K562 (cell line): ENCODE measurements at regions not wholly inside any gene's neighbourhood (a gene's known extent, or its start where the extent isn't known, plus 50 kb on each side); places are given as distances from the start of the nearest gene placed in this dataset.

Experiments
- ATAC-seq: fragments of 200-7000 bp; cut with Tn5 transposase; 3 replicates; pipeline ENCODE4 v1.9.1; 2020; ENCODE audit warnings: moderate library complexity
- BruUV-seq: library from RNA; stranded (reverse); fragments of 400-500 nt; replicated peaks from 2 replicates; lab custom pipeline; 2021; lab: Mats Ljungman, UMichigan
- CTCF ChIA-PET: fragments of 300-600 bp; formaldehyde crosslinking; extraction: SDS; loops from one replicate; lab custom pipeline; 2021; ENCODE audit warnings: low intra/inter-chr PET ratio; lab: Yijun Ruan, JAX
- POLR2A ChIA-PET: fragments of 300-600, 350-650 bp; sonication (Branson Sonifier 250); formaldehyde crosslinking; extraction: SDS; loops from one replicate; lab custom pipeline; 2021; ENCODE audit warnings: antibody characterized with exemption, inconsistent platforms; lab: Yijun Ruan, JAX
- DNase-seq, 4 experiments: peaks; one replicate each; pipeline versions ENCODE4 v3.0.0 to v3.0.0-alpha.2; 2011 to 2018; ENCODE audit warnings: low spot score in 3 of 4, mixed read lengths in 3 of 4; ENCODE audit errors: extremely low read depth in 1 of 4
- FAIRE-seq: peaks from 2 replicates; lab custom pipeline; 2011; peaks lifted over from hg19 to GRCh38; lab: Jason Lieb, UNC
- H2AFZ ChIP-seq: 2 replicates; pipeline ENCODE4 v1.6.0; 2011; ENCODE audit warnings: low read depth, low read length, control low read depth, inconsistent platforms
- H3K27ac ChIP-seq: fragments of 200-600 bp; 3 replicates; pipeline ENCODE4 v1.8.0; 2011; ENCODE audit warnings: low read depth, mild to moderate bottlenecking, control low read depth, inconsistent platforms, low read length, moderate library complexity, mixed read lengths; ENCODE audit errors: extremely low read depth
- H3K27me3 ChIP-seq, 2 experiments: fragments of 300-600 bp in 1 of 2; 2 replicates in 1 of 2; 3 replicates in 1 of 2; pipeline versions ENCODE4 v1.6.0 to v1.8.0; 2011; ENCODE audit warnings: inconsistent platforms in 2 of 2, low read length in 2 of 2, mild to moderate bottlenecking in 1 of 2, mixed read lengths in 1 of 2, moderate library complexity in 1 of 2; ENCODE audit not compliant: control insufficient read depth in 2 of 2, insufficient read depth in 2 of 2
- H3K36me3 ChIP-seq: fragments of 300-600 bp; 3 replicates; pipeline ENCODE4 v1.8.0; 2011; ENCODE audit warnings: mild to moderate bottlenecking, low read length, inconsistent platforms; ENCODE audit not compliant: control insufficient read depth, insufficient read depth
- H3K4me1 ChIP-seq, 2 experiments: fragments of 200-600 bp in 1 of 2; replicated peaks in 1 of 2; 2 replicates in 1 of 2; 3 replicates in 1 of 2; pipeline versions ENCODE4 v1.5.1 to v1.8.0; 2011; ENCODE audit warnings: inconsistent platforms in 2 of 2, low read length in 2 of 2, mild to moderate bottlenecking in 1 of 2, mixed read lengths in 1 of 2, moderate library complexity in 1 of 2; ENCODE audit not compliant: control insufficient read depth in 2 of 2, insufficient read depth in 2 of 2
- H3K4me2 ChIP-seq: 2 replicates; pipeline ENCODE4 v1.6.1; 2011; ENCODE audit warnings: low read length, control low read depth, inconsistent platforms, mixed read lengths; ENCODE audit not compliant: insufficient read depth
- H3K4me3 ChIP-seq: fragments of 200-600 bp; sonication (generic), shearing (Covaris generic); 2 replicates; pipeline ENCODE4 v1.5.1; 2016; ENCODE audit warnings: control low read depth, inconsistent platforms
- H3K79me2 ChIP-seq: fragments of 200-600 bp; 3 replicates; pipeline ENCODE4 v1.8.0; 2011; ENCODE audit warnings: low read length, inconsistent platforms; ENCODE audit not compliant: control insufficient read depth, insufficient read depth
- H3K9ac ChIP-seq, 2 experiments: 2 replicates each; pipeline versions ENCODE4 v1.6.0 to v1.6.1; 2011; ENCODE audit warnings: low read depth in 2 of 2, low read length in 2 of 2, control low read depth in 1 of 2, inconsistent platforms in 1 of 2, mild to moderate bottlenecking in 1 of 2, mixed read lengths in 1 of 2; ENCODE audit not compliant: insufficient read depth in 1 of 2
- H3K9me1 ChIP-seq: one replicate; pipeline ENCODE4 v1.6.0; 2011; ENCODE audit warnings: inconsistent platforms, mild to moderate bottlenecking, low read length, moderate library complexity; ENCODE audit not compliant: control insufficient read depth, insufficient read depth
- H3K9me3 ChIP-seq: replicated peaks from 2 replicates; pipeline ENCODE4 v1.5.1; 2011; ENCODE audit warnings: low read depth, low read length, inconsistent platforms; ENCODE audit not compliant: control insufficient read depth, insufficient read depth
- H4K20me1 ChIP-seq: replicated peaks from 2 replicates; pipeline ENCODE4 v1.6.1; 2011; ENCODE audit warnings: low read length, inconsistent platforms, mixed read lengths; ENCODE audit not compliant: control insufficient read depth, insufficient read depth
- BACH1 ChIP-seq: fragments of 200-800 bp; sonication (Bioruptor generic); IDR thresholded peaks from 2 replicates; pipeline ENCODE4 v1.6.1; 2016; ENCODE audit warnings: missing genetic modification characterization, missing compliant biosample characterization
- CXXC5 ChIP-seq: fragments of 250-450 bp; sonication (Bioruptor Pico); IDR thresholded peaks from 2 replicates; pipeline ENCODE4 v1.8.0; 2022; ENCODE audit warnings: inconsistent platforms, mild to moderate bottlenecking, moderate library complexity
- FUS ChIP-seq: fragments of 200-400 bp; formaldehyde crosslinking; optimal IDR thresholded peaks from 2 replicates; pipeline ENCODE3; 2017; ENCODE audit warnings: low read depth, low read length
- PHB2 ChIP-seq: fragments of 450-650 bp; IDR thresholded peaks from 2 replicates; pipeline ENCODE4 v1.6.1; 2017; ENCODE audit warnings: low read depth
- RB1 ChIP-seq: fragments of 450-650 bp; IDR thresholded peaks from 2 replicates; pipeline ENCODE4 v1.6.1; 2017; ENCODE audit warnings: low read depth, mild to moderate bottlenecking
- XRCC3 ChIP-seq: fragments of 450-650 bp; IDR thresholded peaks from 2 replicates; pipeline ENCODE4 v1.6.1; 2017; ENCODE audit warnings: mild to moderate bottlenecking, moderate library complexity
- ZNF217 ChIP-seq: sonication (generic); formaldehyde crosslinking; IDR thresholded peaks from 2 replicates; pipeline ENCODE4 v1.8.0; 2022; ENCODE audit warnings: mild to moderate bottlenecking, missing genetic modification reagents
- ZNF436 ChIP-seq: fragments of 250-450, 450-650 bp; sonication (Bioruptor Pico); formaldehyde crosslinking; IDR thresholded peaks from 2 replicates; pipeline ENCODE4 v1.7.0; 2020; ENCODE audit warnings: mild to moderate bottlenecking
- ZNF584 ChIP-seq: fragments of 200-800 bp; sonication (Bioruptor generic); IDR thresholded peaks from 2 replicates; pipeline ENCODE4 v1.6.1; 2016; ENCODE audit warnings: low read depth, mild to moderate bottlenecking, missing genetic modification characterization, missing compliant biosample characterization
- WGBS: fragments of 100-300 bp; shearing (Covaris generic); methylation state at CpG from one replicate; pipeline ENCODE4 v1.1.6; 2016; ENCODE audit warnings: low coverage, mixed read lengths; ENCODE audit not compliant: insufficient coverage; ENCODE audit errors: missing lambda C conversion rate; 5-methylcytosine and 5-hydroxymethylcytosine counted together
- in situ Hi-C: fragments of 300-500 bp; cut with MboI; formaldehyde crosslinking; loops from 4 replicates; pipeline ENCODE4 v1.15.0; 2018; ENCODE audit warnings: inconsistent platforms, mixed read lengths
- intact Hi-C: fragments of 100-400 bp; cut with micrococcal nuclease; formaldehyde crosslinking; loops from 2 replicates; pipeline ENCODE4 v1.14.2; 2022
- TF ChIP-seq, protein P1 (sequence below): sonication (generic); formaldehyde crosslinking; IDR thresholded peaks from 2 replicates; pipeline ENCODE4 v1.8.1; 2023; ENCODE audit warnings: mild to moderate bottlenecking, missing genetic modification reagents
- TF ChIP-seq, protein P2 (sequence below): fragments of 250-450 bp; sonication (Bioruptor Pico); IDR thresholded peaks from 2 replicates; pipeline ENCODE4 v1.8.0; 2021; ENCODE audit warnings: borderline replicate concordance, mild to moderate bottlenecking, moderate library complexity; ENCODE audit not compliant: poor library complexity, severe bottlenecking
- TF ChIP-seq, protein P3 (sequence below): fragments of 450-650 bp; IDR thresholded peaks from 2 replicates; pipeline ENCODE4 v1.6.1; 2018; ENCODE audit not compliant: partially characterized antibody
- TF ChIP-seq, protein P4 (sequence below): fragments of 450-650 bp; IDR thresholded peaks from 2 replicates; pipeline ENCODE4 v1.7.0; 2016; ENCODE audit warnings: borderline replicate concordance

DNA sequence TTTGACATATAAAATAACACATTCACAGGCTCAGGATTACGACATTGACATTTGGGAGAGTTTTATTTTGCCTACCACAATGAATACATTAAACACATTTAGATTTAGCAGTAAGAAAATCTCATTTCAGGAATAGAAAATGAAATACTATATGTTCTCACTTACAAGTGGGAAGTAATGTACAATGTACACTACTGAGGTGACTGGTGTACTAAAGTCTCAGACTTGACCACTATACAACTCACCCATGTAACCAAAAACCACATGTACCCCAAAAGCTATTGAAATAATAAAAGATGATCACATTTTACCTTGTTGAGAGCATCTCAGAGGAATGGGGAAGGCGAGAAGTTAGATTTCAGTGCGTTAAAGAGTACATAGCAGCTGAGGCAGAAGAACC is 1202.4 kb upstream of the SEMA6A start (continued):
- TF ChIP-seq, protein P1, sequence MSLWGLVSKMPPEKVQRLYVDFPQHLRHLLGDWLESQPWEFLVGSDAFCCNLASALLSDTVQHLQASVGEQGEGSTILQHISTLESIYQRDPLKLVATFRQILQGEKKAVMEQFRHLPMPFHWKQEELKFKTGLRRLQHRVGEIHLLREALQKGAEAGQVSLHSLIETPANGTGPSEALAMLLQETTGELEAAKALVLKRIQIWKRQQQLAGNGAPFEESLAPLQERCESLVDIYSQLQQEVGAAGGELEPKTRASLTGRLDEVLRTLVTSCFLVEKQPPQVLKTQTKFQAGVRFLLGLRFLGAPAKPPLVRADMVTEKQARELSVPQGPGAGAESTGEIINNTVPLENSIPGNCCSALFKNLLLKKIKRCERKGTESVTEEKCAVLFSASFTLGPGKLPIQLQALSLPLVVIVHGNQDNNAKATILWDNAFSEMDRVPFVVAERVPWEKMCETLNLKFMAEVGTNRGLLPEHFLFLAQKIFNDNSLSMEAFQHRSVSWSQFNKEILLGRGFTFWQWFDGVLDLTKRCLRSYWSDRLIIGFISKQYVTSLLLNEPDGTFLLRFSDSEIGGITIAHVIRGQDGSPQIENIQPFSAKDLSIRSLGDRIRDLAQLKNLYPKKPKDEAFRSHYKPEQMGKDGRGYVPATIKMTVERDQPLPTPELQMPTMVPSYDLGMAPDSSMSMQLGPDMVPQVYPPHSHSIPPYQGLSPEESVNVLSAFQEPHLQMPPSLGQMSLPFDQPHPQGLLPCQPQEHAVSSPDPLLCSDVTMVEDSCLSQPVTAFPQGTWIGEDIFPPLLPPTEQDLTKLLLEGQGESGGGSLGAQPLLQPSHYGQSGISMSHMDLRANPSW (CRISPR knock-in tag) = no peak
- no peak for TF ChIP-seq PHB2
- TF ChIP-seq ZNF584 (CRISPR knock-in tag) = no peak
- TF ChIP-seq CXXC5 = no peak
- TF ChIP-seq FUS = no peak
- no peak for TF ChIP-seq XRCC3
- no peak for TF ChIP-seq ZNF217 (CRISPR knock-in tag)
- TF ChIP-seq BACH1 (tag) = no peak
- TF ChIP-seq RB1 = no peak

DNA sequence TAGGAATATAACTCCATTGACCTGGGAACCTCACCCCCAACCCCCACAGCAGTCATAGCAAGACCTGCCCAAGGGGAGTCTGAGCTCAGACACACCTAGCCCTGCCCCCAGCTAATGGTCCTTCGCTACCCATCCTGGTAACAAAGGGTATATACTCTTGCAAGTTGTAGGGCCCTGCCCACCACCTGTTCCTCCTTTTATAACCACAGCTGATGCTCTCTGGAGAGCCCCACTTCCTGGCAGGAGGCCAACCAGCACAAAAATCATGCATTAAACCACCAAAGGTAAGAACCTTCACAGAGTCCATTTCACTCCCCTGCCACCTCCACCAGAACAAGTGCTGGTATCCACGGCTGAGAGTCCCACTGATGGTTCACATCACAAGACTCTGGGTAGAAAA is 1195.3 kb upstream of the SEMA6A start:
- no peak overlapping the region for H3K4me2 ChIP-seq
- 0% methylated on average over 2 of the region's 2 CpGs for WGBS
- in situ Hi-C loops = no loop called here
- BruUV-seq = no TSS peak
- no peak overlapping the region for H2AFZ ChIP-seq
- intact Hi-C loops = no loop called here
- CTCF ChIA-PET = no interaction called here
- H3K36me3 ChIP-seq = no peaks in the 10 kb centered on the region
- H3K9ac ChIP-seq = no peak overlapping the region
- no peak overlapping the region for H3K27ac ChIP-seq
- H4K20me1 ChIP-seq = no peaks in the 10 kb centered on the region
- FAIRE-seq = no peak
- H3K79me2 ChIP-seq = no peaks in the 10 kb centered on the region
- no peaks in the 10 kb centered on the region for H3K9me1 ChIP-seq
- H3K4me1 ChIP-seq = no peaks in the 10 kb centered on the region
- POLR2A ChIA-PET = no interaction called here
- no peak overlapping the region for H3K4me3 ChIP-seq
- no peak for ATAC-seq
- H3K27me3 ChIP-seq = no peaks in the 10 kb centered on the region
- no peak for DNase-seq
- H3K9me3 ChIP-seq = no peaks in the 10 kb centered on the region
- TF ChIP-seq, protein P2, sequence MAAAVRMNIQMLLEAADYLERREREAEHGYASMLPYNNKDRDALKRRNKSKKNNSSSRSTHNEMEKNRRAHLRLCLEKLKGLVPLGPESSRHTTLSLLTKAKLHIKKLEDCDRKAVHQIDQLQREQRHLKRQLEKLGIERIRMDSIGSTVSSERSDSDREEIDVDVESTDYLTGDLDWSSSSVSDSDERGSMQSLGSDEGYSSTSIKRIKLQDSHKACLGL (CRISPR knock-in tag) = no peak
- no peak for TF ChIP-seq ZNF436 (CRISPR knock-in tag)
- TF ChIP-seq, protein P3, sequence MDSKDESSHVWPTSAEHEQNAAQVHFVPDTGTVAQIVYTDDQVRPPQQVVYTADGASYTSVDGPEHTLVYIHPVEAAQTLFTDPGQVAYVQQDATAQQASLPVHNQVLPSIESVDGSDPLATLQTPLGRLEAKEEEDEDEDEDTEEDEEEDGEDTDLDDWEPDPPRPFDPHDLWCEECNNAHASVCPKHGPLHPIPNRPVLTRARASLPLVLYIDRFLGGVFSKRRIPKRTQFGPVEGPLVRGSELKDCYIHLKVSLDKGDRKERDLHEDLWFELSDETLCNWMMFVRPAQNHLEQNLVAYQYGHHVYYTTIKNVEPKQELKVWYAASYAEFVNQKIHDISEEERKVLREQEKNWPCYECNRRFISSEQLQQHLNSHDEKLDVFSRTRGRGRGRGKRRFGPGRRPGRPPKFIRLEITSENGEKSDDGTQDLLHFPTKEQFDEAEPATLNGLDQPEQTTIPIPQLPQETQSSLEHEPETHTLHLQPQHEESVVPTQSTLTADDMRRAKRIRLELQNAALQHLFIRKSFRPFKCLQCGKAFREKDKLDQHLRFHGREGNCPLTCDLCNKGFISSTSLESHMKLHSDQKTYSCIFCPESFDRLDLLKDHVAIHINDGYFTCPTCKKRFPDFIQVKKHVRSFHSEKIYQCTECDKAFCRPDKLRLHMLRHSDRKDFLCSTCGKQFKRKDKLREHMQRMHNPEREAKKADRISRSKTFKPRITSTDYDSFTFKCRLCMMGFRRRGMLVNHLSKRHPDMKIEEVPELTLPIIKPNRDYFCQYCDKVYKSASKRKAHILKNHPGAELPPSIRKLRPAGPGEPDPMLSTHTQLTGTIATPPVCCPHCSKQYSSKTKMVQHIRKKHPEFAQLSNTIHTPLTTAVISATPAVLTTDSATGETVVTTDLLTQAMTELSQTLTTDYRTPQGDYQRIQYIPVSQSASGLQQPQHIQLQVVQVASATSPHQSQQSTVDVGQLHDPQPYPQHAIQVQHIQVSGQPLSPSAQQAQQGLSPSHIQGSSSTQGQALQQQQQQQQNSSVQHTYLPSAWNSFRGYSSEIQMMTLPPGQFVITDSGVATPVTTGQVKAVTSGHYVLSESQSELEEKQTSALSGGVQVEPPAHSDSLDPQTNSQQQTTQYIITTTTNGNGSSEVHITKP = no peak
- TF ChIP-seq, protein P4, sequence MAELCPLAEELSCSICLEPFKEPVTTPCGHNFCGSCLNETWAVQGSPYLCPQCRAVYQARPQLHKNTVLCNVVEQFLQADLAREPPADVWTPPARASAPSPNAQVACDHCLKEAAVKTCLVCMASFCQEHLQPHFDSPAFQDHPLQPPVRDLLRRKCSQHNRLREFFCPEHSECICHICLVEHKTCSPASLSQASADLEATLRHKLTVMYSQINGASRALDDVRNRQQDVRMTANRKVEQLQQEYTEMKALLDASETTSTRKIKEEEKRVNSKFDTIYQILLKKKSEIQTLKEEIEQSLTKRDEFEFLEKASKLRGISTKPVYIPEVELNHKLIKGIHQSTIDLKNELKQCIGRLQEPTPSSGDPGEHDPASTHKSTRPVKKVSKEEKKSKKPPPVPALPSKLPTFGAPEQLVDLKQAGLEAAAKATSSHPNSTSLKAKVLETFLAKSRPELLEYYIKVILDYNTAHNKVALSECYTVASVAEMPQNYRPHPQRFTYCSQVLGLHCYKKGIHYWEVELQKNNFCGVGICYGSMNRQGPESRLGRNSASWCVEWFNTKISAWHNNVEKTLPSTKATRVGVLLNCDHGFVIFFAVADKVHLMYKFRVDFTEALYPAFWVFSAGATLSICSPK = no peak
